ENCODE measurements at regions not wholly inside any gene's neighbourhood (a gene's known extent, or its start where the extent isn't known, plus 50 kb on each side); places are given as distances from the start of the nearest gene placed in this dataset.

- Histone ChIP-seq H3K36me3 (no peaks in the 10 kb centered on the region), H3K27ac (replicated peaks) (no peak overlapping the region), H3K4me3 (no peak overlapping the region), H3K9me3 (replicated peaks) (peaks cover 9% of the 10 kb centered on the region), H3K27me3 (ENCODE audit: low read depth) (no peaks in the 10 kb centered on the region), H3K4me1 (peaks cover 47% of the 10 kb centered on the region)
- intact Hi-C loops (cut with micrococcal nuclease), result no loop called here
- no peak for DNase-seq
- no peak for TF ChIP-seq CTCF (IDR thresholded peaks at IDR 0.05; ENCODE audit: borderline replicate concordance)
Observed at GRCh38 chr4:119731778-119732177, 103.2 kb upstream of the PDE5A start.

GRCh38 chr4:119731146-119731742, 102.6 kb upstream of the PDE5A start:
- H3K36me3 ChIP-seq, result no peaks in the 10 kb centered on the region
- H3K27me3 ChIP-seq (ENCODE audit: low read depth), result no peaks in the 10 kb centered on the region
- H3K9me3 ChIP-seq (replicated peaks), result peaks cover 9% of the 10 kb centered on the region
- no peak for TF ChIP-seq CTCF (IDR thresholded peaks at IDR 0.05; ENCODE audit: borderline replicate concordance)
- H3K4me3 ChIP-seq, result no peak overlapping the region
- H3K4me1 ChIP-seq, result peaks cover 52% of the 10 kb centered on the region
- intact Hi-C loops (cut with micrococcal nuclease), result no loop called here
- H3K27ac ChIP-seq (replicated peaks), result peak overlapping the region; percentile 62
- DNase-seq, result no peak

- DNase-seq, result no peak
- H3K9me3 ChIP-seq (replicated peaks), result peaks cover 9% of the 10 kb centered on the region
- no peak for TF ChIP-seq CTCF (IDR thresholded peaks at IDR 0.05; ENCODE audit: borderline replicate concordance)
- H3K36me3 ChIP-seq, result no peaks in the 10 kb centered on the region
- peaks cover 53% of the 10 kb centered on the region for H3K4me1 ChIP-seq
- intact Hi-C loops (cut with micrococcal nuclease), result no loop called here
- H3K4me3 ChIP-seq, result no peak overlapping the region
- H3K27ac ChIP-seq (replicated peaks), result peak overlapping the region; percentile 62
- no peaks in the 10 kb centered on the region for H3K27me3 ChIP-seq (ENCODE audit: low read depth)
Observed at GRCh38 chr4:119730671-119730950, 102.0 kb upstream of the PDE5A start.

- H3K4me1 ChIP-seq, result peaks cover 49% of the 10 kb centered on the region
- no peaks in the 10 kb centered on the region for H3K27me3 ChIP-seq (ENCODE audit: low read depth)
- peak overlapping the region; percentile 62 for H3K27ac ChIP-seq (replicated peaks)
- intact Hi-C loops (cut with micrococcal nuclease), result no loop called here
- H3K36me3 ChIP-seq, result no peaks in the 10 kb centered on the region
- H3K9me3 ChIP-seq (replicated peaks), result peaks cover 9% of the 10 kb centered on the region
- no peak for DNase-seq
- no peak for TF ChIP-seq CTCF (IDR thresholded peaks at IDR 0.05; ENCODE audit: borderline replicate concordance)
- no peak overlapping the region for H3K4me3 ChIP-seq
Observed at GRCh38 chr4:119729835-119730670, 101.4 kb upstream of the PDE5A start.

- Histone ChIP-seq H3K9me3 (replicated peaks) (peaks cover 9% of the 10 kb centered on the region), H3K27me3 (ENCODE audit: low read depth) (no peaks in the 10 kb centered on the region), H3K4me3 (no peak overlapping the region), H3K36me3 (no peaks in the 10 kb centered on the region), H3K4me1 (peaks cover 45% of the 10 kb centered on the region), H3K27ac (replicated peaks) (peak overlapping the region; percentile 62)
- no peak for DNase-seq
- no peak for TF ChIP-seq CTCF (IDR thresholded peaks at IDR 0.05; ENCODE audit: borderline replicate concordance)
- intact Hi-C loops (cut with micrococcal nuclease), result no loop called here
Observed at GRCh38 chr4:119728692-119729593, 100.3 kb upstream of the PDE5A start.
